ENCODE measurements at regions not wholly inside any gene's neighbourhood (a gene's known extent, or its start where the extent isn't known, plus 50 kb on each side); places are given as distances from the start of the nearest gene placed in this dataset.

DNA sequence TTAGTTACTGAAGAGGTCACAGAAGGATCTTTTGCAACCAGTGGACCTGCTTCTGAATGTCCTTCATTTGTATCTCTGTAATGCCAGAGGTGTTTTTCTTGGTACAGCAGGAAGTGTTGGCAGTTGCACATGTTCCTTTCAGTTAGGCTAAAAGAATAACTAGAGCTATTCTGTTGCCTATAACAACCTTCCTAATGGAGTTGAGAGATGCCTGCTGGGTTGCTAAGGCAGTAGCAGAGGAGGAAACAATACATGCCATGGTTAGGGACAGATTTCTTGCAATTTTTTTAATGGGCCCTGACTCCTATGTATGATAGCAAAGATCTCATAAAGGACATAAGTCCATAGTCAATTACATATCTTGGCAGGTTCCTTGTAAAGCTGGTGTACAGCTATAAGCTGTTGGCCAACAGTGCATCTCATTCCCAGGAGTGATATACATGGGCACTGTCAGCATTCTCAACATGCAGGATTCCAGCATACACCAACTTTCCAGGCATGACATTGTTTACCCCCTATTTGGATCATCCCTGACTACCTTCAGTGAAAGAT lies 556.6 kb downstream of the CCER1 start:
- Histone ChIP-seq H3K27ac (no peak overlapping the region), H3K4me3 (no peak overlapping the region), H3K4me1 (no peaks in the 10 kb centered on the region), H3K27me3 (no peaks in the 10 kb centered on the region), H3K9me3 (no peaks in the 10 kb centered on the region), H3K36me3 (no peaks in the 10 kb centered on the region)
- DNase-seq (ENCODE audit: extremely low spot score in 2 of 2): no peak
- TF ChIP-seq POLR2AphosphoS5 (IDR thresholded peaks at IDR 0.05; ENCODE audit: insufficient read depth in 1 of 2, low read depth in 1 of 2) (no peak), POLR2A (IDR thresholded peaks at IDR 0.05) (no peak)
- TF ChIP-seq, protein P1, sequence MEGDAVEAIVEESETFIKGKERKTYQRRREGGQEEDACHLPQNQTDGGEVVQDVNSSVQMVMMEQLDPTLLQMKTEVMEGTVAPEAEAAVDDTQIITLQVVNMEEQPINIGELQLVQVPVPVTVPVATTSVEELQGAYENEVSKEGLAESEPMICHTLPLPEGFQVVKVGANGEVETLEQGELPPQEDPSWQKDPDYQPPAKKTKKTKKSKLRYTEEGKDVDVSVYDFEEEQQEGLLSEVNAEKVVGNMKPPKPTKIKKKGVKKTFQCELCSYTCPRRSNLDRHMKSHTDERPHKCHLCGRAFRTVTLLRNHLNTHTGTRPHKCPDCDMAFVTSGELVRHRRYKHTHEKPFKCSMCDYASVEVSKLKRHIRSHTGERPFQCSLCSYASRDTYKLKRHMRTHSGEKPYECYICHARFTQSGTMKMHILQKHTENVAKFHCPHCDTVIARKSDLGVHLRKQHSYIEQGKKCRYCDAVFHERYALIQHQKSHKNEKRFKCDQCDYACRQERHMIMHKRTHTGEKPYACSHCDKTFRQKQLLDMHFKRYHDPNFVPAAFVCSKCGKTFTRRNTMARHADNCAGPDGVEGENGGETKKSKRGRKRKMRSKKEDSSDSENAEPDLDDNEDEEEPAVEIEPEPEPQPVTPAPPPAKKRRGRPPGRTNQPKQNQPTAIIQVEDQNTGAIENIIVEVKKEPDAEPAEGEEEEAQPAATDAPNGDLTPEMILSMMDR (IDR thresholded peaks at IDR 0.05): no peak
- intact Hi-C loops (cut with DNase I): no loop called here

- H3K27ac ChIP-seq: no peak overlapping the region
- no peaks in the 10 kb centered on the region for H3K27me3 ChIP-seq
- H3K9me3 ChIP-seq: no peaks in the 10 kb centered on the region
- H3K36me3 ChIP-seq: no peaks in the 10 kb centered on the region
- DNase-seq (ENCODE audit: extremely low spot score in 2 of 2): no peak
- no peaks in the 10 kb centered on the region for H3K4me1 ChIP-seq
- no peak overlapping the region for H3K4me3 ChIP-seq
- intact Hi-C loops (cut with DNase I): no loop called here
- no peak for TF ChIP-seq POLR2A (IDR thresholded peaks at IDR 0.05)
- no peak for TF ChIP-seq POLR2AphosphoS5 (IDR thresholded peaks at IDR 0.05; ENCODE audit: insufficient read depth in 1 of 2, low read depth in 1 of 2)
- TF ChIP-seq, protein P1 (IDR thresholded peaks at IDR 0.05): no peak
These were observed 558.4 kb downstream of the CCER1 start for GRCh38 chr12:90396556-90396955.

GRCh38 chr12:90393652-90394051 lies 561.3 kb downstream of the CCER1 start:
- Histone ChIP-seq H3K4me3 (no peak overlapping the region), H3K27me3 (no peaks in the 10 kb centered on the region), H3K9me3 (no peaks in the 10 kb centered on the region), H3K36me3 (no peaks in the 10 kb centered on the region), H3K4me1 (no peaks in the 10 kb centered on the region), H3K27ac (no peak overlapping the region)
- DNase-seq (ENCODE audit: extremely low spot score in 2 of 2): no peak
- intact Hi-C loops (cut with DNase I): no loop called here
- TF ChIP-seq, protein P1 (IDR thresholded peaks at IDR 0.05): no peak
- TF ChIP-seq POLR2AphosphoS5 (IDR thresholded peaks at IDR 0.05; ENCODE audit: insufficient read depth in 1 of 2, low read depth in 1 of 2): no peak
- TF ChIP-seq POLR2A (IDR thresholded peaks at IDR 0.05): no peak

- Histone ChIP-seq H3K27me3 (no peaks in the 10 kb centered on the region), H3K4me3 (no peak overlapping the region), H3K4me1 (no peaks in the 10 kb centered on the region), H3K9me3 (no peaks in the 10 kb centered on the region), H3K36me3 (no peaks in the 10 kb centered on the region), H3K27ac (no peak overlapping the region)
- TF ChIP-seq, protein P1 (IDR thresholded peaks at IDR 0.05): no peak
- TF ChIP-seq POLR2AphosphoS5 (IDR thresholded peaks at IDR 0.05; ENCODE audit: insufficient read depth in 1 of 2, low read depth in 1 of 2): no peak
- TF ChIP-seq POLR2A (IDR thresholded peaks at IDR 0.05): no peak
- DNase-seq (ENCODE audit: extremely low spot score in 2 of 2): no peak
- intact Hi-C loops (cut with DNase I): no loop called here
These were observed 561.9 kb downstream of the CCER1 start for GRCh38 chr12:90393089-90393488.

GRCh38 chr12:90390947-90391346 lies 564.0 kb downstream of the CCER1 start:
- TF ChIP-seq, protein P1 (IDR thresholded peaks at IDR 0.05): no peak
- TF ChIP-seq POLR2A (IDR thresholded peaks at IDR 0.05) (no peak), POLR2AphosphoS5 (IDR thresholded peaks at IDR 0.05; ENCODE audit: insufficient read depth in 1 of 2, low read depth in 1 of 2) (no peak)
- Histone ChIP-seq H3K4me3 (no peak overlapping the region), H3K36me3 (no peaks in the 10 kb centered on the region), H3K27me3 (no peaks in the 10 kb centered on the region), H3K9me3 (no peaks in the 10 kb centered on the region), H3K4me1 (no peaks in the 10 kb centered on the region), H3K27ac (no peak overlapping the region)
- intact Hi-C loops (cut with DNase I): no loop called here
- no peak for DNase-seq (ENCODE audit: extremely low spot score in 2 of 2)

Measured in vagina (tissue), 2 donors.